SK-N-SH (cell line): ENCODE measurements at regions not wholly inside any gene's neighbourhood (a gene's known extent, or its start where the extent isn't known, plus 50 kb on each side); places are given as distances from the start of the nearest gene placed in this dataset.
A peak's percentile ranks its signal among the peaks of the same experiment; 100 is the strongest.

ENCODE experiments used
- CTCF ChIA-PET: fragments of 300-600, 350-600 bp; formaldehyde crosslinking; extraction: SDS; loops from one replicate; lab custom pipeline; 2021; lab: Yijun Ruan, JAX
- POLR2A ChIA-PET: fragments of 350-600 bp; sonication (Branson Sonifier 250); formaldehyde crosslinking; extraction: SDS; loops from one replicate; lab custom pipeline; 2020; ENCODE audit warnings: antibody characterized with exemption, inconsistent platforms; lab: Yijun Ruan, JAX
- DNase-seq: peaks from one replicate; pipeline ENCODE4 v3.0.0; 2012
- H2AFZ ChIP-seq: fragments of 200-600 bp; sonication (generic); 2 replicates; pipeline ENCODE4 v1.8.1; 2016; ENCODE audit warnings: antibody characterized with exemption, mild to moderate bottlenecking, low read depth
- H3F3A ChIP-seq: fragments of 200-600 bp; sonication (generic); replicated peaks from 2 replicates; pipeline ENCODE3; 2016; ENCODE audit warnings: antibody characterized with exemption, mild to moderate bottlenecking; ENCODE audit not compliant: insufficient read depth
- H3K27ac ChIP-seq, 2 experiments: fragments of 200-500 bp in 1 of 2; fragments of 200-600 bp in 1 of 2; sonication (Bioruptor generic) in 1 of 2; sonication (generic), shearing (Covaris generic) in 1 of 2; 2 replicates each; pipeline versions ENCODE4 v1.5.1 to v1.6.1; 2014 to 2016; ENCODE audit warnings: low read depth in 2 of 2, inconsistent platforms in 1 of 2, low read length in 1 of 2, mild to moderate bottlenecking in 1 of 2, mixed read lengths in 1 of 2
- H3K27me3 ChIP-seq: fragments of 200-600 bp; sonication (generic), shearing (Covaris generic); 2 replicates; pipeline ENCODE4 v1.6.1; 2016; ENCODE audit warnings: mixed run types; ENCODE audit not compliant: insufficient read depth
- H3K36me3 ChIP-seq, 2 experiments: fragments of 200-500 bp in 1 of 2; fragments of 200-600 bp in 1 of 2; sonication (Bioruptor generic) in 1 of 2; sonication (generic) in 1 of 2; replicated peaks in 1 of 2; 2 replicates each; pipeline versions ENCODE3 to v1.5.1; 2014 to 2016; ENCODE audit warnings: low read length in 1 of 2, mild to moderate bottlenecking in 1 of 2; ENCODE audit not compliant: insufficient read depth in 2 of 2, control insufficient read depth in 1 of 2
- H3K4me1 ChIP-seq, 2 experiments: fragments of 200-500 bp in 1 of 2; fragments of 200-600 bp in 1 of 2; sonication (Bioruptor generic) in 1 of 2; sonication (generic), shearing (Covaris generic) in 1 of 2; 2 replicates each; pipeline versions ENCODE4 v1.5.1 to v1.6.1; 2014 to 2016; ENCODE audit warnings: low read depth in 1 of 2, low read length in 1 of 2, mixed run types in 1 of 2; ENCODE audit not compliant: insufficient read depth in 2 of 2, control insufficient read depth in 1 of 2
- H3K4me2 ChIP-seq: fragments of 200-600 bp; sonication (generic), shearing (Covaris generic); 2 replicates; pipeline ENCODE4 v1.6.1; 2017; ENCODE audit warnings: mixed run types
- H3K4me3 ChIP-seq, 2 experiments: fragments of 200-500 bp in 1 of 2; fragments of 200-600 bp in 1 of 2; sonication (Bioruptor generic) in 1 of 2; sonication (generic), shearing (Covaris generic) in 1 of 2; 2 replicates each; pipeline versions ENCODE4 v1.5.1 to v1.8.1; 2014 to 2016; ENCODE audit warnings: low read depth in 2 of 2, inconsistent platforms in 1 of 2, low read length in 1 of 2, mild to moderate bottlenecking in 1 of 2, mixed read lengths in 1 of 2, moderate library complexity in 1 of 2
- H3K79me2 ChIP-seq: fragments of 200-600 bp; sonication (generic); 2 replicates; pipeline ENCODE4 v1.8.1; 2017; ENCODE audit warnings: mild to moderate bottlenecking; ENCODE audit not compliant: insufficient read depth
- H3K9ac ChIP-seq: fragments of 200-600 bp; sonication (generic); 2 replicates; pipeline ENCODE4 v1.6.1; 2017; ENCODE audit warnings: mixed run types
- H3K9me2 ChIP-seq: fragments of 200-600 bp; sonication (generic); 2 replicates; pipeline ENCODE4 v1.6.1; 2017; ENCODE audit warnings: mixed run types
- H3K9me3 ChIP-seq: fragments of 200-600 bp; sonication (generic); 2 replicates; pipeline ENCODE4 v1.6.1; 2017; ENCODE audit warnings: mixed run types, mild to moderate bottlenecking, moderate library complexity
- H4K20me1 ChIP-seq: fragments of 200-600 bp; sonication (generic); 2 replicates; pipeline ENCODE4 v1.6.1; 2017; ENCODE audit warnings: mild to moderate bottlenecking, mixed run types; ENCODE audit not compliant: insufficient read depth
- EP300 ChIP-seq, 2 experiments: IDR thresholded peaks; 2 replicates each; pipeline versions ENCODE4 v1.4.0 to v1.6.1; 2012; ENCODE audit warnings: borderline replicate concordance in 1 of 2, low read depth in 1 of 2, low read length in 1 of 2
- EZH2phosphoT487 ChIP-seq: fragments of 200-600 bp; sonication (generic); IDR thresholded peaks from 2 replicates; pipeline ENCODE4 v1.6.1; 2017; ENCODE audit warnings: low read depth, mixed run types, mild to moderate bottlenecking, antibody characterized with exemption, moderate library complexity, borderline replicate concordance
- FOSL2 ChIP-seq: IDR thresholded peaks from 2 replicates; pipeline ENCODE4 v1.4.0; 2012; ENCODE audit warnings: low read depth, mild to moderate bottlenecking, moderate library complexity, borderline replicate concordance
- FOXM1 ChIP-seq: IDR thresholded peaks from 2 replicates; pipeline ENCODE4 v1.4.0; 2012; ENCODE audit warnings: low read depth, mild to moderate bottlenecking
- GATA2 ChIP-seq: sonication (generic); formaldehyde crosslinking; IDR thresholded peaks from 2 replicates; pipeline ENCODE4 v1.5.0; 2020; ENCODE audit warnings: mild to moderate bottlenecking, missing genetic modification reagents
- JUND ChIP-seq: IDR thresholded peaks from 2 replicates; pipeline ENCODE4 v1.4.0; 2012
- MEF2A ChIP-seq: IDR thresholded peaks from 2 replicates; pipeline ENCODE4 v1.4.0; 2012; ENCODE audit warnings: low read depth, borderline replicate concordance
- NRF1 ChIP-seq: IDR thresholded peaks from 2 replicates; pipeline ENCODE4 v1.6.1; 2012; ENCODE audit warnings: low read depth, mild to moderate bottlenecking, low read length
- PBX3 ChIP-seq: IDR thresholded peaks from 2 replicates; pipeline ENCODE4; 2012
- RCOR1 ChIP-seq: fragments of 150-350 bp; IDR thresholded peaks from 2 replicates; pipeline ENCODE4 v1.6.1; 2017; ENCODE audit warnings: antibody characterized with exemption, low read length
- RXRA ChIP-seq: IDR thresholded peaks from 2 replicates; pipeline ENCODE4 v1.4.0; 2012; ENCODE audit warnings: low read depth, mild to moderate bottlenecking, borderline replicate concordance
- SIN3A ChIP-seq: IDR thresholded peaks from 2 replicates; pipeline ENCODE4 v1.6.1; 2012; ENCODE audit warnings: low read depth, mild to moderate bottlenecking, low read length, moderate library complexity, borderline replicate concordance
- SMC3 ChIP-seq: IDR thresholded peaks from 2 replicates; pipeline ENCODE4 v1.6.1; 2012; ENCODE audit warnings: low read depth, low read length, improper control_type of control experiment
- TCF12 ChIP-seq: IDR thresholded peaks from 2 replicates; pipeline ENCODE4 v1.4.0; 2012
- YY1 ChIP-seq: IDR thresholded peaks from 2 replicates; pipeline ENCODE4 v1.4.0; 2012; ENCODE audit warnings: low read depth, mild to moderate bottlenecking
- WGBS: methylation state at CpG from one replicate; pipeline ENCODE4 v1.1.6; 2017; ENCODE audit warnings: low lambda C conversion rate; 5-methylcytosine and 5-hydroxymethylcytosine counted together
- TF ChIP-seq, protein P1 (sequence below): IDR thresholded peaks from 2 replicates; pipeline ENCODE4 v1.4.0; 2012; ENCODE audit warnings: low read depth
- TF ChIP-seq, protein P2 (sequence below): IDR thresholded peaks from 2 replicates; pipeline ENCODE4 v1.6.1; 2012; ENCODE audit warnings: mild to moderate bottlenecking, low read depth, low read length, moderate library complexity

- TF ChIP-seq NRF1 (no peak), GATA2 (CRISPR knock-in tag) (no peak), SIN3A (no peak), JUND (no peak), FOXM1 (no peak), EP300 (IDR thresholded peaks at IDR 0.05; ENCODE audit: borderline replicate concordance in 1 of 2, low read depth in 1 of 2, low read length in 1 of 2) (no peak), RCOR1 (no peak), EZH2phosphoT487 (no peak)
- TF ChIP-seq, protein P1, sequence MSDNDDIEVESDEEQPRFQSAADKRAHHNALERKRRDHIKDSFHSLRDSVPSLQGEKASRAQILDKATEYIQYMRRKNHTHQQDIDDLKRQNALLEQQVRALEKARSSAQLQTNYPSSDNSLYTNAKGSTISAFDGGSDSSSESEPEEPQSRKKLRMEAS, result no peak
These were observed 138.5 kb upstream of the IRX3 start (continued) for GRCh38 chr16:54425068-54425467.

DNA sequence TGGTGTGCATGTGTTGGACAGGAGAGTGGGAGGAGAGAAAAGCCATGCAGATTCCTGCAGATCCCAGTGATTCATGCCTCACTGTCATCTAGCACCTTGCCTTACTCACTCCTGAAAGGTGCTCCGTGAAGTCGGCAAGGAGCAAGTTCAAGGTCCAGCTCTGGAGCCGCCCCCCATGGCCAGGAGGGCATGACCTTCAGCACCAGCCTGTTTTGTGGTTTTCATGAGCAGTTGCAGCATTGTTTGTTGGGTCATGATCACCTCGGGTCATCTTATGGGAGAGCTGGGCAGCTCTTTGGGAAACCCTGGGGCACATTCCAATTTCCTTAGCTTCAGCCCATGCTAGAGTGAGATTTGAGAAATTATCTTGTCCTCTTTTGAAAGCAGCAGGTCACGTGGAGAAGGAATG lies 137.5 kb upstream of the IRX3 start:
- Histone ChIP-seq H3K36me3 (no peaks in the 10 kb centered on the region), H3K27ac (no peak overlapping the region), H3K9me2 (no peaks in the 10 kb centered on the region), H3K79me2 (no peaks in the 10 kb centered on the region), H3K27me3 (no peaks in the 10 kb centered on the region), H3K9ac (no peak overlapping the region), H3K4me3 (no peak overlapping the region), H3K4me1 (no peaks in the 10 kb centered on the region), H4K20me1 (no peaks in the 10 kb centered on the region), H3K9me3 (no peaks in the 10 kb centered on the region), H2AFZ (no peak overlapping the region), H3K4me2 (no peak overlapping the region), H3F3A (no peaks in the 10 kb centered on the region)
- CTCF ChIA-PET, result no interaction called here
- POLR2A ChIA-PET, result interaction anchor here (0.6 kb wide), 1 partner anchor 274 kb away, joined by 3 read pairs; no protein-coding TSS in a partner anchor
- TF ChIP-seq TCF12 (no peak), FOSL2 (peak; percentile 22; the same call in 1 of the 2 replicates), PBX3 (peak; percentile 6; the same call in 1 of the 2 replicates)
- 65% methylated on average over 4 of the region's 5 CpGs for WGBS
- no peak for DNase-seq

- DNase-seq, result no peak
- ChIA-PET CTCF (no interaction called here), POLR2A (no interaction called here)
- Histone ChIP-seq H3K9me3 (no peaks in the 10 kb centered on the region), H3K27ac (no peak overlapping the region), H3K9me2 (no peaks in the 10 kb centered on the region), H3K9ac (no peak overlapping the region), H3K36me3 (no peaks in the 10 kb centered on the region), H3K79me2 (no peaks in the 10 kb centered on the region), H3F3A (no peaks in the 10 kb centered on the region), H4K20me1 (no peaks in the 10 kb centered on the region), H3K4me3 (no peak overlapping the region), H2AFZ (no peak overlapping the region), H3K4me1 (no peaks in the 10 kb centered on the region), H3K4me2 (no peak overlapping the region), H3K27me3 (no peaks in the 10 kb centered on the region)
- TF ChIP-seq SMC3, result no peak
- TF ChIP-seq, protein P2, sequence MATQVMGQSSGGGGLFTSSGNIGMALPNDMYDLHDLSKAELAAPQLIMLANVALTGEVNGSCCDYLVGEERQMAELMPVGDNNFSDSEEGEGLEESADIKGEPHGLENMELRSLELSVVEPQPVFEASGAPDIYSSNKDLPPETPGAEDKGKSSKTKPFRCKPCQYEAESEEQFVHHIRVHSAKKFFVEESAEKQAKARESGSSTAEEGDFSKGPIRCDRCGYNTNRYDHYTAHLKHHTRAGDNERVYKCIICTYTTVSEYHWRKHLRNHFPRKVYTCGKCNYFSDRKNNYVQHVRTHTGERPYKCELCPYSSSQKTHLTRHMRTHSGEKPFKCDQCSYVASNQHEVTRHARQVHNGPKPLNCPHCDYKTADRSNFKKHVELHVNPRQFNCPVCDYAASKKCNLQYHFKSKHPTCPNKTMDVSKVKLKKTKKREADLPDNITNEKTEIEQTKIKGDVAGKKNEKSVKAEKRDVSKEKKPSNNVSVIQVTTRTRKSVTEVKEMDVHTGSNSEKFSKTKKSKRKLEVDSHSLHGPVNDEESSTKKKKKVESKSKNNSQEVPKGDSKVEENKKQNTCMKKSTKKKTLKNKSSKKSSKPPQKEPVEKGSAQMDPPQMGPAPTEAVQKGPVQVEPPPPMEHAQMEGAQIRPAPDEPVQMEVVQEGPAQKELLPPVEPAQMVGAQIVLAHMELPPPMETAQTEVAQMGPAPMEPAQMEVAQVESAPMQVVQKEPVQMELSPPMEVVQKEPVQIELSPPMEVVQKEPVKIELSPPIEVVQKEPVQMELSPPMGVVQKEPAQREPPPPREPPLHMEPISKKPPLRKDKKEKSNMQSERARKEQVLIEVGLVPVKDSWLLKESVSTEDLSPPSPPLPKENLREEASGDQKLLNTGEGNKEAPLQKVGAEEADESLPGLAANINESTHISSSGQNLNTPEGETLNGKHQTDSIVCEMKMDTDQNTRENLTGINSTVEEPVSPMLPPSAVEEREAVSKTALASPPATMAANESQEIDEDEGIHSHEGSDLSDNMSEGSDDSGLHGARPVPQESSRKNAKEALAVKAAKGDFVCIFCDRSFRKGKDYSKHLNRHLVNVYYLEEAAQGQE, result no peak
- TF ChIP-seq RCOR1, result no peak
- TF ChIP-seq PBX3, result peak; percentile 71
- 0 out of 2 replicates have a peak, but pooled peaks have one; percentile 34 for TF ChIP-seq RXRA
- TF ChIP-seq FOSL2, result peak; percentile 63; the same call in 1 of the 2 replicates
- peak; percentile 74 for TF ChIP-seq JUND
- peak in 1 of 2 experiments; percentile 67; a peak in 1 of 4 replicates for TF ChIP-seq EP300 (IDR thresholded peaks at IDR 0.05; ENCODE audit: borderline replicate concordance in 1 of 2, low read depth in 1 of 2, low read length in 1 of 2)
- TF ChIP-seq TCF12, result peak; percentile 72
- TF ChIP-seq EZH2phosphoT487, result no peak
- no peak for TF ChIP-seq MEF2A
- no peak for TF ChIP-seq YY1
- WGBS, result 26% methylated on average over 2 of the region's 2 CpGs
These were observed 136.0 kb upstream of the IRX3 start for GRCh38 chr16:54422569-54422978.
